Keratinocyte (primary cell): ENCODE measurements at regions not wholly inside any gene's neighbourhood (a gene's known extent, or its start where the extent isn't known, plus 50 kb on each side); places are given as distances from the start of the nearest gene placed in this dataset.

ENCODE experiments used
- DNase-seq: peaks from one replicate; pipeline ENCODE4 v3.0.0-alpha.2; 2011; ENCODE audit warnings: low read depth, missing footprints, low spot score
- FAIRE-seq: peaks from 2 replicates; lab custom pipeline; 2011; peaks lifted over from hg19 to GRCh38; lab: Jason Lieb, UNC
- H2AFZ ChIP-seq: 2 replicates; pipeline ENCODE4 v1.6.0; 2012; ENCODE audit warnings: low read length, control low read depth, inconsistent platforms; ENCODE audit not compliant: control insufficient read depth
- H3K27ac ChIP-seq: 2 replicates; pipeline ENCODE4 v1.5.1; 2011; ENCODE audit warnings: low read length; ENCODE audit not compliant: control insufficient read depth, insufficient read depth
- H3K27me3 ChIP-seq: 3 replicates; pipeline ENCODE4 v1.6.0; 2011; ENCODE audit warnings: low read length; ENCODE audit not compliant: control insufficient read depth, insufficient read depth; ENCODE audit errors: extremely low read depth
- H3K36me3 ChIP-seq, 2 experiments: 2 replicates in 1 of 2; 3 replicates in 1 of 2; pipeline ENCODE4 v1.5.1; 2011; ENCODE audit warnings: low read length in 2 of 2, mild to moderate bottlenecking in 1 of 2; ENCODE audit not compliant: control insufficient read depth in 2 of 2, insufficient read depth in 2 of 2; ENCODE audit errors: extremely low read depth in 1 of 2
- H3K4me1 ChIP-seq: 3 replicates; pipeline ENCODE4 v1.5.1; 2011; ENCODE audit warnings: low read length; ENCODE audit not compliant: control insufficient read depth, insufficient read depth; ENCODE audit errors: extremely low read depth
- H3K4me2 ChIP-seq: 3 replicates; pipeline ENCODE4 v1.6.0; 2011; ENCODE audit warnings: low read depth, low read length; ENCODE audit not compliant: control insufficient read depth, insufficient read depth; ENCODE audit errors: extremely low read depth
- H3K4me3 ChIP-seq, 3 experiments: fragments of 200-600 bp in 1 of 3; sonication (generic) in 1 of 3; 2 replicates in 2 of 3; 3 replicates in 1 of 3; pipeline ENCODE4 v1.5.1; 2011 to 2016; ENCODE audit warnings: low read length in 3 of 3, mild to moderate bottlenecking in 3 of 3, control low read depth in 2 of 3, inconsistent platforms in 1 of 3, low read depth in 1 of 3, mixed read lengths in 1 of 3, mixed run types in 1 of 3, moderate library complexity in 1 of 3; ENCODE audit not compliant: control insufficient read depth in 2 of 3, insufficient read depth in 2 of 3; ENCODE audit errors: extremely low read depth in 1 of 3
- H3K79me2 ChIP-seq: 2 replicates; pipeline ENCODE4 v1.6.0; 2012; ENCODE audit warnings: low read length; ENCODE audit not compliant: control insufficient read depth, insufficient read depth
- H3K9ac ChIP-seq: 3 replicates; pipeline ENCODE4 v1.6.0; 2011; ENCODE audit warnings: low read length; ENCODE audit not compliant: control insufficient read depth, insufficient read depth; ENCODE audit errors: extremely low read depth
- H3K9me1 ChIP-seq: 3 replicates; pipeline ENCODE4 v1.6.0; 2011; ENCODE audit warnings: low read length; ENCODE audit not compliant: control insufficient read depth, insufficient read depth; ENCODE audit errors: extremely low read depth
- H3K9me3 ChIP-seq: 2 replicates; pipeline ENCODE4 v1.5.1; 2012; ENCODE audit warnings: low read depth, low read length; ENCODE audit not compliant: control insufficient read depth
- H4K20me1 ChIP-seq: 3 replicates; pipeline ENCODE4 v1.6.0; 2011; ENCODE audit warnings: low read length; ENCODE audit not compliant: control insufficient read depth, insufficient read depth; ENCODE audit errors: extremely low read depth
- EZH2 ChIP-seq: IDR thresholded peaks from one replicate; pipeline ENCODE4 v1.6.1; 2012; ENCODE audit warnings: inconsistent platforms, mild to moderate bottlenecking, low read length, moderate library complexity
- dilution Hi-C: fragments of 300-500 bp; cut with MboI; formaldehyde crosslinking; loops from one replicate; pipeline ENCODE4 v1.7.0; 2020; ENCODE audit warnings: low sequenced_read_pairs; ENCODE audit not compliant: extremely low pct_ligation_motif_present
- TF ChIP-seq, protein P1 (sequence below), 3 experiments: IDR thresholded peaks in 1 of 3; conservative IDR thresholded peaks in 1 of 3; optimal IDR thresholded peaks in 1 of 3; 2 replicates in 2 of 3; 3 replicates in 1 of 3; pipeline versions ENCODE3 to v1.5.1; 2011; ENCODE audit warnings: low read length in 3 of 3, mild to moderate bottlenecking in 3 of 3, moderate library complexity in 2 of 3, control low read depth in 1 of 3, inconsistent platforms in 1 of 3; ENCODE audit not compliant: insufficient read depth in 2 of 3; ENCODE audit errors: extremely low read depth in 1 of 3

DNA sequence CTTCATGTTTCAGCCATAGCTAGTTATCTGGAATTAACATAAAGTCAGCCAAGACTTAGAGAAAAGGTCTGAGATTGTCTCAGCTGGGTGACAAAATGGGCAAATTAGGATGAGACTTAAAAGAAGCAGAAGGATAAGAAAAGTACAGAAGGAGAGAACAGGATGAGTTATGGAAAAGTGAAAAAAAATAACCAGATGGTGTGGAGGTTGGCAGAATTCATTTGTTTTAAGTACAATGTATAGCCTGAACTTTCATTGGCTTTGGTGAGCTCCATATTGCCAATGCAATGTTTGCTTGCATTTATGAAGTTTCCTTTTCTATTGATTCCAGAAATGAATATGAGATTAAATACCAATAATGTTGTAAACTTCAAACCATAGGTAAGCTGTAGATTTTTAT is 447.2 kb upstream of the DPH6 start:
- no peak overlapping the region for H2AFZ ChIP-seq
- no peak for TF ChIP-seq EZH2
- TF ChIP-seq, protein P1, sequence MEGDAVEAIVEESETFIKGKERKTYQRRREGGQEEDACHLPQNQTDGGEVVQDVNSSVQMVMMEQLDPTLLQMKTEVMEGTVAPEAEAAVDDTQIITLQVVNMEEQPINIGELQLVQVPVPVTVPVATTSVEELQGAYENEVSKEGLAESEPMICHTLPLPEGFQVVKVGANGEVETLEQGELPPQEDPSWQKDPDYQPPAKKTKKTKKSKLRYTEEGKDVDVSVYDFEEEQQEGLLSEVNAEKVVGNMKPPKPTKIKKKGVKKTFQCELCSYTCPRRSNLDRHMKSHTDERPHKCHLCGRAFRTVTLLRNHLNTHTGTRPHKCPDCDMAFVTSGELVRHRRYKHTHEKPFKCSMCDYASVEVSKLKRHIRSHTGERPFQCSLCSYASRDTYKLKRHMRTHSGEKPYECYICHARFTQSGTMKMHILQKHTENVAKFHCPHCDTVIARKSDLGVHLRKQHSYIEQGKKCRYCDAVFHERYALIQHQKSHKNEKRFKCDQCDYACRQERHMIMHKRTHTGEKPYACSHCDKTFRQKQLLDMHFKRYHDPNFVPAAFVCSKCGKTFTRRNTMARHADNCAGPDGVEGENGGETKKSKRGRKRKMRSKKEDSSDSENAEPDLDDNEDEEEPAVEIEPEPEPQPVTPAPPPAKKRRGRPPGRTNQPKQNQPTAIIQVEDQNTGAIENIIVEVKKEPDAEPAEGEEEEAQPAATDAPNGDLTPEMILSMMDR (optimal IDR thresholded peaks at IDR 0.05 in 1 of 3, IDR thresholded peaks at IDR 0.05 in 1 of 3, conservative IDR thresholded peaks at IDR 0.05 in 1 of 3; ENCODE audit: extremely low read depth in 1 of 3, insufficient read depth in 2 of 3, low read length in 3 of 3) = no peak
- H3K27me3 ChIP-seq = no peaks in the 10 kb centered on the region
- no peaks in the 10 kb centered on the region for H3K9me3 ChIP-seq
- no peak overlapping the region for H3K4me3 ChIP-seq
- H3K27ac ChIP-seq = no peak overlapping the region
- no peaks in the 10 kb centered on the region for H3K36me3 ChIP-seq
- FAIRE-seq (no peak), DNase-seq (no peak)
- H3K9me1 ChIP-seq = no peaks in the 10 kb centered on the region
- no peak overlapping the region for H3K9ac ChIP-seq
- H4K20me1 ChIP-seq = no peaks in the 10 kb centered on the region
- H3K4me1 ChIP-seq = no peaks in the 10 kb centered on the region
- H3K79me2 ChIP-seq = no peaks in the 10 kb centered on the region
- dilution Hi-C loops = no loop called here
- H3K4me2 ChIP-seq = no peak overlapping the region

DNA sequence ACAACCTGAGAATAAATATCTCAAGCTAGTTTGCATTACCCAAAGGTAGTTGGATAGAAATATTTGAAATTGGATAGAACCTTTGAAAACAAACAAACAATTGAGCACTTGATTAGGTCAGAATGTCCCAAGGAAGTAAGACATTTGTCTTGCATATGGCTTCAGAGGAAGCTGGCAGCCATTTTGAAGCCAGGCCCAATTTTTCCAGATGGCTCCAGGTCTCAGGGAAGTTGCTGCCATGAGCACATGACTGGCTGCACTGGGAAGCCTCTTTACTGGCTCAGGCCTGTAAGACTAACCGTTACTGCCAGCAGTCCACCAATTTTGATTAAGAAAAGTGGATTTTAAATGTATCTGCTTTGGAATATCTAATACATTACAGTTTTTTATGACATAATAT is 448.9 kb upstream of the DPH6 start:
- Histone ChIP-seq H4K20me1 (no peaks in the 10 kb centered on the region), H2AFZ (no peak overlapping the region), H3K9me3 (no peaks in the 10 kb centered on the region), H3K79me2 (no peaks in the 10 kb centered on the region), H3K4me3 (no peak overlapping the region), H3K27ac (no peak overlapping the region), H3K4me1 (no peaks in the 10 kb centered on the region), H3K4me2 (no peak overlapping the region), H3K9me1 (no peaks in the 10 kb centered on the region), H3K27me3 (no peaks in the 10 kb centered on the region), H3K36me3 (no peaks in the 10 kb centered on the region), H3K9ac (no peak overlapping the region)
- TF ChIP-seq, protein P1 (optimal IDR thresholded peaks at IDR 0.05 in 1 of 3, IDR thresholded peaks at IDR 0.05 in 1 of 3, conservative IDR thresholded peaks at IDR 0.05 in 1 of 3; ENCODE audit: extremely low read depth in 1 of 3, insufficient read depth in 2 of 3, low read length in 3 of 3) = no peak
- no peak for TF ChIP-seq EZH2
- dilution Hi-C loops = no loop called here
- FAIRE-seq (no peak), DNase-seq (no peak)
